GM23338 (cell line): ENCODE measurements at regions not wholly inside any gene's neighbourhood (a gene's known extent, or its start where the extent isn't known, plus 50 kb on each side); places are given as distances from the start of the nearest gene placed in this dataset.
A peak's percentile ranks its signal among the peaks of the same experiment; 100 is the strongest.

Experiments
- ATAC-seq: fragments of 200-7000 bp; cut with Tn5 transposase; 3 replicates; pipeline ENCODE4 v1.9.1; 2020
- DNase-seq: peaks from one replicate; pipeline ENCODE4 v3.0.0-alpha.2; 2015; ENCODE audit warnings: low spot score
- H2AFZ ChIP-seq: fragments of 200-600 bp; sonication (generic); 2 replicates; pipeline ENCODE4 v1.8.0; 2016; ENCODE audit warnings: antibody characterized with exemption, mild to moderate bottlenecking, moderate library complexity
- H3F3A ChIP-seq: fragments of 200-600 bp; sonication (generic); replicated peaks from 2 replicates; pipeline ENCODE4 v1.8.0; 2017; ENCODE audit warnings: antibody characterized with exemption, mixed run types, low read depth
- H3K27ac ChIP-seq: fragments of 200-600 bp; sonication (generic); 2 replicates; pipeline ENCODE4 v1.6.1; 2016; ENCODE audit warnings: low read depth
- H3K27me3 ChIP-seq: fragments of 200-600 bp; sonication (generic); 2 replicates; pipeline ENCODE4 v1.8.0; 2016; ENCODE audit warnings: mild to moderate bottlenecking, mixed run types, moderate library complexity; ENCODE audit not compliant: insufficient read depth
- H3K36me3 ChIP-seq: fragments of 200-600 bp; sonication (generic); 2 replicates; pipeline ENCODE4 v1.8.0; 2016; ENCODE audit warnings: mild to moderate bottlenecking; ENCODE audit not compliant: insufficient read depth
- H3K4me1 ChIP-seq: fragments of 200-600 bp; sonication (generic); 2 replicates; pipeline ENCODE4 v1.8.0; 2016; ENCODE audit warnings: mild to moderate bottlenecking, moderate library complexity; ENCODE audit not compliant: insufficient read depth
- H3K4me2 ChIP-seq: fragments of 200-600 bp; sonication (generic); 2 replicates; pipeline ENCODE4 v1.7.1; 2017; ENCODE audit warnings: mixed run types
- H3K4me3 ChIP-seq: fragments of 200-600 bp; sonication (generic); 2 replicates; pipeline ENCODE4 v1.6.1; 2016; ENCODE audit warnings: mixed run types
- H3K79me2 ChIP-seq: fragments of 200-600 bp; sonication (generic); replicated peaks from 2 replicates; pipeline ENCODE4 v1.8.0; 2017; ENCODE audit warnings: mild to moderate bottlenecking; ENCODE audit not compliant: insufficient read depth
- H3K9me2 ChIP-seq: fragments of 200-600 bp; sonication (generic); 2 replicates; pipeline ENCODE4 v1.8.0; 2017; ENCODE audit not compliant: insufficient read depth
- H4K20me1 ChIP-seq: fragments of 200-600 bp; sonication (generic); replicated peaks from 2 replicates; pipeline ENCODE4 v1.8.0; 2017; ENCODE audit warnings: mild to moderate bottlenecking; ENCODE audit not compliant: insufficient read depth
- H3K27ac Mint-ChIP-seq: 2 replicates; pipeline ENCODE4 v1.8.0; 2020; ENCODE audit warnings: inconsistent platforms, mild to moderate bottlenecking, moderate library complexity, mixed read lengths
- H3K27me3 Mint-ChIP-seq: 3 replicates; pipeline ENCODE4 v1.8.0; 2022; ENCODE audit warnings: low read depth, mild to moderate bottlenecking, moderate library complexity, mixed read lengths, inconsistent platforms; ENCODE audit not compliant: insufficient read depth, poor library complexity
- H3K36me3 Mint-ChIP-seq: 3 replicates; pipeline ENCODE4 v1.8.0; 2021; ENCODE audit warnings: low read depth, mild to moderate bottlenecking, inconsistent platforms, moderate library complexity, mixed read lengths
- H3K4me1 Mint-ChIP-seq: 3 replicates; pipeline ENCODE4 v1.8.0; 2020; ENCODE audit warnings: mild to moderate bottlenecking, inconsistent platforms, mixed read lengths
- H3K4me3 Mint-ChIP-seq: 3 replicates; pipeline ENCODE4 v1.8.0; 2021; ENCODE audit warnings: moderate library complexity, mild to moderate bottlenecking, inconsistent platforms, mixed read lengths
- H3K9me3 Mint-ChIP-seq: 3 replicates; pipeline ENCODE4 v1.8.0; 2020; ENCODE audit warnings: moderate library complexity, mild to moderate bottlenecking, inconsistent platforms, mixed read lengths
- CREB1 ChIP-seq: fragments of 250-450 bp; sonication (Bioruptor Pico); IDR thresholded peaks from 2 replicates; pipeline ENCODE4 v1.5.0; 2020; ENCODE audit warnings: low read depth, mild to moderate bottlenecking, moderate library complexity
- EZH2 ChIP-seq: fragments of 200-600 bp; sonication (generic); IDR thresholded peaks from one replicate; pipeline ENCODE4 v1.8.0; 2017; ENCODE audit warnings: antibody characterized with exemption, mild to moderate bottlenecking, low read depth; ENCODE audit not compliant: unreplicated experiment
- EZH2phosphoT487 ChIP-seq: fragments of 200-600 bp; sonication (generic); IDR thresholded peaks from one replicate; pipeline ENCODE4 v1.8.1; 2018; ENCODE audit warnings: antibody characterized with exemption; ENCODE audit not compliant: unreplicated experiment
- JUNB ChIP-seq: IDR thresholded peaks from one replicate; pipeline ENCODE4 v1.6.1; 2016; ENCODE audit warnings: antibody characterized with exemption; ENCODE audit not compliant: unreplicated experiment
- NANOG ChIP-seq: IDR thresholded peaks from 2 replicates; pipeline ENCODE4 v1.6.1; 2016; ENCODE audit warnings: antibody characterized with exemption, borderline replicate concordance
- POLR2AphosphoS5 ChIP-seq: IDR thresholded peaks from 2 replicates; pipeline ENCODE4 v1.6.1; 2016; ENCODE audit warnings: antibody characterized with exemption, low read depth
- STAT1 ChIP-seq: IDR thresholded peaks from one replicate; pipeline ENCODE4 v1.6.1; 2016; ENCODE audit warnings: antibody characterized with exemption; ENCODE audit not compliant: unreplicated experiment
- ZNF114 ChIP-seq: fragments of 250-450 bp; sonication (Bioruptor Pico); IDR thresholded peaks from 2 replicates; pipeline ENCODE4 v1.5.0; 2020; ENCODE audit warnings: mild to moderate bottlenecking, moderate library complexity
- ZNF331 ChIP-seq: fragments of 250-450 bp; sonication (Bioruptor Pico); IDR thresholded peaks from 2 replicates; pipeline ENCODE4 v1.5.0; 2020; ENCODE audit warnings: low read depth, mild to moderate bottlenecking, moderate library complexity
- TF ChIP-seq, protein P1 (sequence below): fragments of 250-450 bp; sonication (Bioruptor Pico); IDR thresholded peaks from 2 replicates; pipeline ENCODE4 v1.5.0; 2020; ENCODE audit warnings: mild to moderate bottlenecking, moderate library complexity
- TF ChIP-seq, protein P2 (sequence below): IDR thresholded peaks from 2 replicates; pipeline ENCODE4 v1.6.1; 2016; ENCODE audit warnings: antibody characterized with exemption
- TF ChIP-seq, protein P3 (sequence below): IDR thresholded peaks from one replicate; pipeline ENCODE4 v1.6.1; 2018; ENCODE audit warnings: antibody characterized with exemption; ENCODE audit not compliant: unreplicated experiment
- TF ChIP-seq, protein P4 (sequence below), 2 experiments: fragments of 200-600 bp in 1 of 2; sonication (generic) in 1 of 2; conservative IDR thresholded peaks; 2 replicates each; pipeline versions ENCODE4 v1.5.1 to v1.6.1; 2016 to 2017; ENCODE audit warnings: antibody characterized with exemption in 2 of 2, low read depth in 2 of 2, mild to moderate bottlenecking in 2 of 2, moderate library complexity in 1 of 2

DNA sequence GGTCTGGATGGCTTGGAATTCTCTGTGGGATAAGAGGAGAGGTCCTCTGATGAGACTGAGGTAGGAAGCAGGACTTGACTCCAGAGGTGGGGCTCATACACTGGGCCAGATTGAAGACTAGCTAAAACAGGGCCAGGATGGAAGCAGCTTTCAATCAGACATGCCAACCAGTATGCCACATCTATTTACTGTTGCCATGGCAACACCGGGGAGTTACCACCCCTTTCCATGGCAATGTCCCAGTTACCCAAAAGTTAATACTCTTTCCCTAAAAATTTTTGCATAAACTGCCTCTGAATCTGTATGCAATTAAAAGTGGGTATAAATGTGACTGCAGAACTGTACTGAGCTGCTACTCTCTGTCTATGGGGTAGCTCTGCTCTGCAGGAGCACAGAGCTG is 247.5 kb upstream of the ZBED5 start:
- no peak overlapping the region for H3K27ac Mint-ChIP-seq
- Histone ChIP-seq H3K4me1 (no peaks in the 10 kb centered on the region), H3K4me2 (no peak overlapping the region), H4K20me1 (no peaks in the 10 kb centered on the region), H3K4me3 (no peak overlapping the region), H3K9me2 (no peaks in the 10 kb centered on the region; the same call in 1 of the 2 replicates), H3F3A (no peaks in the 10 kb centered on the region), H2AFZ (no peak overlapping the region), H3K36me3 (no peaks in the 10 kb centered on the region), H3K27ac (no peak overlapping the region), H3K27me3 (no peaks in the 10 kb centered on the region), H3K79me2 (no peaks in the 10 kb centered on the region)
- ATAC-seq (no peak), DNase-seq (peak; percentile 25)
- no peak for TF ChIP-seq EZH2phosphoT487
- TF ChIP-seq, protein P1, sequence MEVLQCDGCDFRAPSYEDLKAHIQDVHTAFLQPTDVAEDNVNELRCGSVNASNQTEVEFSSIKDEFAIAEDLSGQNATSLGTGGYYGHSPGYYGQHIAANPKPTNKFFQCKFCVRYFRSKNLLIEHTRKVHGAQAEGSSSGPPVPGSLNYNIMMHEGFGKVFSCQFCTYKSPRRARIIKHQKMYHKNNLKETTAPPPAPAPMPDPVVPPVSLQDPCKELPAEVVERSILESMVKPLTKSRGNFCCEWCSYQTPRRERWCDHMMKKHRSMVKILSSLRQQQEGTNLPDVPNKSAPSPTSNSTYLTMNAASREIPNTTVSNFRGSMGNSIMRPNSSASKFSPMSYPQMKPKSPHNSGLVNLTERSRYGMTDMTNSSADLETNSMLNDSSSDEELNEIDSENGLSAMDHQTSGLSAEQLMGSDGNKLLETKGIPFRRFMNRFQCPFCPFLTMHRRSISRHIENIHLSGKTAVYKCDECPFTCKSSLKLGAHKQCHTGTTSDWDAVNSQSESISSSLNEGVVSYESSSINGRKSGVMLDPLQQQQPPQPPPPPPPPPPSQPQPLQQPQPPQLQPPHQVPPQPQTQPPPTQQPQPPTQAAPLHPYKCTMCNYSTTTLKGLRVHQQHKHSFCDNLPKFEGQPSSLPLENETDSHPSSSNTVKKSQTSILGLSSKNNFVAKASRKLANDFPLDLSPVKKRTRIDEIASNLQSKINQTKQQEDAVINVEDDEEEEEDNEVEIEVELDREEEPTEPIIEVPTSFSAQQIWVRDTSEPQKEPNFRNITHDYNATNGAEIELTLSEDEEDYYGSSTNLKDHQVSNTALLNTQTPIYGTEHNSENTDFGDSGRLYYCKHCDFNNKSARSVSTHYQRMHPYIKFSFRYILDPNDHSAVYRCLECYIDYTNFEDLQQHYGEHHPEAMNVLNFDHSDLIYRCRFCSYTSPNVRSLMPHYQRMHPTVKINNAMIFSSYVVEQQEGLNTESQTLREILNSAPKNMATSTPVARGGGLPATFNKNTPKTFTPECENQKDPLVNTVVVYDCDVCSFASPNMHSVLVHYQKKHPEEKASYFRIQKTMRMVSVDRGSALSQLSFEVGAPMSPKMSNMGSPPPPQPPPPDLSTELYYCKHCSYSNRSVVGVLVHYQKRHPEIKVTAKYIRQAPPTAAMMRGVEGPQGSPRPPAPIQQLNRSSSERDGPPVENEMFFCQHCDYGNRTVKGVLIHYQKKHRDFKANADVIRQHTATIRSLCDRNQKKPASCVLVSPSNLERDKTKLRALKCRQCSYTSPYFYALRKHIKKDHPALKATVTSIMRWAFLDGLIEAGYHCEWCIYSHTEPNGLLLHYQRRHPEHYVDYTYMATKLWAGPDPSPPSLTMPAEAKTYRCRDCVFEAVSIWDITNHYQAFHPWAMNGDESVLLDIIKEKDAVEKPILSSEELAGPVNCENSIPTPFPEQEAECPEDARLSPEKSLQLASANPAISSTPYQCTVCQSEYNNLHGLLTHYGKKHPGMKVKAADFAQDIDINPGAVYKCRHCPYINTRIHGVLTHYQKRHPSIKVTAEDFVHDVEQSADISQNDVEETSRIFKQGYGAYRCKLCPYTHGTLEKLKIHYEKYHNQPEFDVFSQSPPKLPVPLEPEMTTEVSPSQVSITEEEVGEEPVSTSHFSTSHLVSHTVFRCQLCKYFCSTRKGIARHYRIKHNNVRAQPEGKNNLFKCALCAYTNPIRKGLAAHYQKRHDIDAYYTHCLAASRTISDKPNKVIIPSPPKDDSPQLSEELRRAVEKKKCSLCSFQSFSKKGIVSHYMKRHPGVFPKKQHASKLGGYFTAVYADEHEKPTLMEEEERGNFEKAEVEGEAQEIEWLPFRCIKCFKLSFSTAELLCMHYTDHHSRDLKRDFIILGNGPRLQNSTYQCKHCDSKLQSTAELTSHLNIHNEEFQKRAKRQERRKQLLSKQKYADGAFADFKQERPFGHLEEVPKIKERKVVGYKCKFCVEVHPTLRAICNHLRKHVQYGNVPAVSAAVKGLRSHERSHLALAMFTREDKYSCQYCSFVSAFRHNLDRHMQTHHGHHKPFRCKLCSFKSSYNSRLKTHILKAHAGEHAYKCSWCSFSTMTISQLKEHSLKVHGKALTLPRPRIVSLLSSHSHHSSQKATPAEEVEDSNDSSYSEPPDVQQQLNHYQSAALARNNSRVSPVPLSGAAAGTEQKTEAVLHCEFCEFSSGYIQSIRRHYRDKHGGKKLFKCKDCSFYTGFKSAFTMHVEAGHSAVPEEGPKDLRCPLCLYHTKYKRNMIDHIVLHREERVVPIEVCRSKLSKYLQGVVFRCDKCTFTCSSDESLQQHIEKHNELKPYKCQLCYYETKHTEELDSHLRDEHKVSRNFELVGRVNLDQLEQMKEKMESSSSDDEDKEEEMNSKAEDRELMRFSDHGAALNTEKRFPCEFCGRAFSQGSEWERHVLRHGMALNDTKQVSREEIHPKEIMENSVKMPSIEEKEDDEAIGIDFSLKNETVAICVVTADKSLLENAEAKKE (CRISPR knock-in tag): no peak
- TF ChIP-seq, protein P2, sequence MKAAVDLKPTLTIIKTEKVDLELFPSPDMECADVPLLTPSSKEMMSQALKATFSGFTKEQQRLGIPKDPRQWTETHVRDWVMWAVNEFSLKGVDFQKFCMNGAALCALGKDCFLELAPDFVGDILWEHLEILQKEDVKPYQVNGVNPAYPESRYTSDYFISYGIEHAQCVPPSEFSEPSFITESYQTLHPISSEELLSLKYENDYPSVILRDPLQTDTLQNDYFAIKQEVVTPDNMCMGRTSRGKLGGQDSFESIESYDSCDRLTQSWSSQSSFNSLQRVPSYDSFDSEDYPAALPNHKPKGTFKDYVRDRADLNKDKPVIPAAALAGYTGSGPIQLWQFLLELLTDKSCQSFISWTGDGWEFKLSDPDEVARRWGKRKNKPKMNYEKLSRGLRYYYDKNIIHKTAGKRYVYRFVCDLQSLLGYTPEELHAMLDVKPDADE: no peak
- TF ChIP-seq ZNF331 (CRISPR knock-in tag): no peak
- no peak for TF ChIP-seq EZH2
- TF ChIP-seq POLR2AphosphoS5: no peak
- TF ChIP-seq, protein P3, sequence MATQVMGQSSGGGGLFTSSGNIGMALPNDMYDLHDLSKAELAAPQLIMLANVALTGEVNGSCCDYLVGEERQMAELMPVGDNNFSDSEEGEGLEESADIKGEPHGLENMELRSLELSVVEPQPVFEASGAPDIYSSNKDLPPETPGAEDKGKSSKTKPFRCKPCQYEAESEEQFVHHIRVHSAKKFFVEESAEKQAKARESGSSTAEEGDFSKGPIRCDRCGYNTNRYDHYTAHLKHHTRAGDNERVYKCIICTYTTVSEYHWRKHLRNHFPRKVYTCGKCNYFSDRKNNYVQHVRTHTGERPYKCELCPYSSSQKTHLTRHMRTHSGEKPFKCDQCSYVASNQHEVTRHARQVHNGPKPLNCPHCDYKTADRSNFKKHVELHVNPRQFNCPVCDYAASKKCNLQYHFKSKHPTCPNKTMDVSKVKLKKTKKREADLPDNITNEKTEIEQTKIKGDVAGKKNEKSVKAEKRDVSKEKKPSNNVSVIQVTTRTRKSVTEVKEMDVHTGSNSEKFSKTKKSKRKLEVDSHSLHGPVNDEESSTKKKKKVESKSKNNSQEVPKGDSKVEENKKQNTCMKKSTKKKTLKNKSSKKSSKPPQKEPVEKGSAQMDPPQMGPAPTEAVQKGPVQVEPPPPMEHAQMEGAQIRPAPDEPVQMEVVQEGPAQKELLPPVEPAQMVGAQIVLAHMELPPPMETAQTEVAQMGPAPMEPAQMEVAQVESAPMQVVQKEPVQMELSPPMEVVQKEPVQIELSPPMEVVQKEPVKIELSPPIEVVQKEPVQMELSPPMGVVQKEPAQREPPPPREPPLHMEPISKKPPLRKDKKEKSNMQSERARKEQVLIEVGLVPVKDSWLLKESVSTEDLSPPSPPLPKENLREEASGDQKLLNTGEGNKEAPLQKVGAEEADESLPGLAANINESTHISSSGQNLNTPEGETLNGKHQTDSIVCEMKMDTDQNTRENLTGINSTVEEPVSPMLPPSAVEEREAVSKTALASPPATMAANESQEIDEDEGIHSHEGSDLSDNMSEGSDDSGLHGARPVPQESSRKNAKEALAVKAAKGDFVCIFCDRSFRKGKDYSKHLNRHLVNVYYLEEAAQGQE: no peak
- TF ChIP-seq, protein P4, sequence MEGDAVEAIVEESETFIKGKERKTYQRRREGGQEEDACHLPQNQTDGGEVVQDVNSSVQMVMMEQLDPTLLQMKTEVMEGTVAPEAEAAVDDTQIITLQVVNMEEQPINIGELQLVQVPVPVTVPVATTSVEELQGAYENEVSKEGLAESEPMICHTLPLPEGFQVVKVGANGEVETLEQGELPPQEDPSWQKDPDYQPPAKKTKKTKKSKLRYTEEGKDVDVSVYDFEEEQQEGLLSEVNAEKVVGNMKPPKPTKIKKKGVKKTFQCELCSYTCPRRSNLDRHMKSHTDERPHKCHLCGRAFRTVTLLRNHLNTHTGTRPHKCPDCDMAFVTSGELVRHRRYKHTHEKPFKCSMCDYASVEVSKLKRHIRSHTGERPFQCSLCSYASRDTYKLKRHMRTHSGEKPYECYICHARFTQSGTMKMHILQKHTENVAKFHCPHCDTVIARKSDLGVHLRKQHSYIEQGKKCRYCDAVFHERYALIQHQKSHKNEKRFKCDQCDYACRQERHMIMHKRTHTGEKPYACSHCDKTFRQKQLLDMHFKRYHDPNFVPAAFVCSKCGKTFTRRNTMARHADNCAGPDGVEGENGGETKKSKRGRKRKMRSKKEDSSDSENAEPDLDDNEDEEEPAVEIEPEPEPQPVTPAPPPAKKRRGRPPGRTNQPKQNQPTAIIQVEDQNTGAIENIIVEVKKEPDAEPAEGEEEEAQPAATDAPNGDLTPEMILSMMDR (conservative IDR thresholded peaks at IDR 0.05; ENCODE audit: low read depth in 2 of 2): no peak
- no peak for TF ChIP-seq STAT1
- no peak for TF ChIP-seq CREB1
- no peak for TF ChIP-seq JUNB
- no peak for TF ChIP-seq ZNF114
- TF ChIP-seq NANOG: no peak
- no peaks in the 10 kb centered on the region for H3K27me3 Mint-ChIP-seq
- no peaks in the 10 kb centered on the region for H3K9me3 Mint-ChIP-seq
- H3K36me3 Mint-ChIP-seq: no peaks in the 10 kb centered on the region
- H3K4me3 Mint-ChIP-seq: no peak overlapping the region
- H3K4me1 Mint-ChIP-seq: peaks cover 4% of the 10 kb centered on the region; the same call in 1 of the 3 replicates
